NCI-H128 (cell line): ENCODE measurements at regions not wholly inside any gene's neighbourhood (a gene's known extent, or its start where the extent isn't known, plus 50 kb on each side); places are given as distances from the start of the nearest gene placed in this dataset.
"Not testable (repeated sequence)": the region's sequence is repeated elsewhere in the genome, so short reads cannot be mapped to it uniquely, and the experiment has no call there.

Experiments
- DNase-seq: peaks from one replicate; lab custom pipeline; 2025; ENCODE audit not compliant: unreplicated experiment; lab: John Stamatoyannopoulos, UW

- no peak for DNase-seq
Measured at GRCh38 chr4:52370576-52370975, 288.5 kb downstream of the USP46 start.

- no peak for DNase-seq
Measured at GRCh38 chr4:52371841-52372240, 287.3 kb downstream of the USP46 start.

GRCh38 chr4:52372269-52372668 lies 286.8 kb downstream of the USP46 start:
- no peak for DNase-seq

- no peak for DNase-seq
Measured at GRCh38 chr4:52372747-52373146, 286.4 kb downstream of the USP46 start.

GRCh38 chr4:52373650-52374049 lies 285.5 kb downstream of the USP46 start:
- DNase-seq, result no peak

GRCh38 chr4:52374877-52375276 lies 284.2 kb downstream of the USP46 start:
- no peak for DNase-seq

GRCh38 chr4:52376132-52376704 lies 282.9 kb downstream of the USP46 start:
- DNase-seq, result no peak

GRCh38 chr4:52377563-52377962 lies 281.5 kb downstream of the USP46 start:
- no peak for DNase-seq

- no peak for DNase-seq
Measured at GRCh38 chr4:52407545-52407944, 251.6 kb downstream of the USP46 start.

- no peak for DNase-seq
Measured at GRCh38 chr4:52408032-52408431, 251.1 kb downstream of the USP46 start.

- DNase-seq, result no peak
Measured at GRCh38 chr4:52408471-52408870, 250.6 kb downstream of the USP46 start.

GRCh38 chr4:52409766-52410165 lies 249.3 kb downstream of the USP46 start:
- DNase-seq, result not testable (repeated sequence)

GRCh38 chr4:52410971-52411370 lies 248.1 kb downstream of the USP46 start:
- DNase-seq, result no peak

- no peak for DNase-seq
Measured at GRCh38 chr4:52420330-52420729, 238.8 kb downstream of the USP46 start.

- DNase-seq, result no peak
Measured at GRCh38 chr4:52421811-52422213, 237.3 kb downstream of the USP46 start.

- DNase-seq, result no peak
Measured at GRCh38 chr4:52423967-52424366, 235.1 kb downstream of the USP46 start.

GRCh38 chr4:52425751-52426326 lies 233.3 kb downstream of the USP46 start:
- DNase-seq, result no peak

- DNase-seq, result no peak
Measured at GRCh38 chr4:52431410-52431809, 227.7 kb downstream of the USP46 start.

GRCh38 chr4:52431869-52432268 lies 227.2 kb downstream of the USP46 start:
- no peak for DNase-seq

- DNase-seq, result not testable (repeated sequence)
Measured at GRCh38 chr4:52442524-52442923, 216.6 kb downstream of the USP46 start.

- DNase-seq, result no peak
Measured at GRCh38 chr4:52472444-52472843, 186.7 kb downstream of the USP46 start.

- no peak for DNase-seq
Measured at GRCh38 chr4:52477191-52477780, 181.8 kb downstream of the USP46 start.
